Panc1 (cell line): ENCODE measurements at regions not wholly inside any gene's neighbourhood (a gene's known extent, or its start where the extent isn't known, plus 50 kb on each side); places are given as distances from the start of the nearest gene placed in this dataset.

Experiments
- ATAC-seq: fragments of 200-7000 bp; cut with Tn5 transposase; 2 replicates; pipeline ENCODE4 v1.9.1; 2020; ENCODE audit warnings: mild to moderate bottlenecking, moderate library complexity
- BruUV-seq: library from RNA; stranded (reverse); fragments of 400-500 nt; replicated peaks from 2 replicates; lab custom pipeline; 2021; lab: Mats Ljungman, UMichigan
- CTCF ChIA-PET: fragments of 300-600 bp; sonication (Branson Sonifier 250); formaldehyde crosslinking; loops from one replicate; lab custom pipeline; 2022; ENCODE audit warnings: antibody characterized with exemption; lab: Charles Lee
- POLR2A ChIA-PET: fragments of 300-600 bp; sonication (Branson Sonifier 250); formaldehyde crosslinking; loops from one replicate; lab custom pipeline; 2022; ENCODE audit warnings: antibody characterized with exemption; lab: Charles Lee
- DNase-seq: peaks from one replicate; pipeline ENCODE4 v3.0.0-alpha.2; 2010; ENCODE audit warnings: low read depth, low spot score
- H3K27ac ChIP-seq: 2 replicates; pipeline ENCODE4 v1.5.1; 2011; ENCODE audit warnings: mild to moderate bottlenecking, low read length, inconsistent platforms
- H3K27me3 ChIP-seq: fragments of 200-500 bp; sonication (Bioruptor generic); 2 replicates; pipeline ENCODE4 v1.6.0; 2014; ENCODE audit warnings: low read length, inconsistent platforms; ENCODE audit not compliant: control insufficient read depth, insufficient read depth
- H3K36me3 ChIP-seq: fragments of 200-500 bp; sonication (Bioruptor generic); 2 replicates; pipeline ENCODE4 v1.5.1; 2014; ENCODE audit warnings: inconsistent platforms, mild to moderate bottlenecking, low read length, moderate library complexity; ENCODE audit not compliant: control insufficient read depth, insufficient read depth
- H3K4me1 ChIP-seq: 2 replicates; pipeline ENCODE4 v1.5.1; 2011; ENCODE audit warnings: inconsistent platforms, mild to moderate bottlenecking, low read length, moderate library complexity; ENCODE audit not compliant: control insufficient read depth, insufficient read depth
- H3K4me3 ChIP-seq, 2 experiments: 2 replicates each; pipeline ENCODE4 v1.5.1; 2011 to 2012; ENCODE audit warnings: low read depth in 2 of 2, low read length in 2 of 2, mild to moderate bottlenecking in 2 of 2, inconsistent platforms in 1 of 2, moderate library complexity in 1 of 2
- H3K9me3 ChIP-seq: fragments of 200-500 bp; sonication (Bioruptor generic); 2 replicates; pipeline ENCODE4 v1.5.1; 2014; ENCODE audit warnings: low read depth, mild to moderate bottlenecking, inconsistent platforms, low read length, moderate library complexity; ENCODE audit not compliant: control insufficient read depth, insufficient read depth
- POLR2AphosphoS5 ChIP-seq: IDR thresholded peaks from 2 replicates; pipeline ENCODE4 v1.6.1; 2012; ENCODE audit warnings: mild to moderate bottlenecking, low read depth, low read length, moderate library complexity
- SIN3A ChIP-seq: IDR thresholded peaks from 2 replicates; pipeline ENCODE4 v1.6.1; 2012; ENCODE audit warnings: low read depth, mild to moderate bottlenecking, low read length, moderate library complexity, borderline replicate concordance; ENCODE audit not compliant: insufficient read depth
- TCF7L2 ChIP-seq: IDR thresholded peaks from 2 replicates; pipeline ENCODE4 v1.6.1; 2011; ENCODE audit warnings: mild to moderate bottlenecking, low read depth, low read length, inconsistent platforms
- in situ Hi-C: cut with HindIII; loops from 2 replicates; pipeline ENCODE4 v1.10.0; 2016; ENCODE audit warnings: low sequenced_read_pairs, low pct_unique_long_range_greater_than_20kb
- intact Hi-C: fragments of 100-400 bp; cut with micrococcal nuclease; formaldehyde crosslinking; loops from one replicate; pipeline ENCODE4 v1.10.0; 2022; ENCODE audit not compliant: unreplicated experiment
- TF ChIP-seq, protein P1 (sequence below), 2 experiments: IDR thresholded peaks; 2 replicates each; pipeline ENCODE4 v1.6.1; 2011 to 2012; ENCODE audit warnings: low read depth in 2 of 2, control low read depth in 1 of 2, low read length in 1 of 2, mild to moderate bottlenecking in 1 of 2, moderate library complexity in 1 of 2; ENCODE audit not compliant: insufficient read depth in 1 of 2
- TF ChIP-seq, protein P2 (sequence below): fragments of 450-650 bp; IDR thresholded peaks from 2 replicates; pipeline ENCODE4 v1.5.1; 2017; ENCODE audit warnings: mild to moderate bottlenecking

DNA sequence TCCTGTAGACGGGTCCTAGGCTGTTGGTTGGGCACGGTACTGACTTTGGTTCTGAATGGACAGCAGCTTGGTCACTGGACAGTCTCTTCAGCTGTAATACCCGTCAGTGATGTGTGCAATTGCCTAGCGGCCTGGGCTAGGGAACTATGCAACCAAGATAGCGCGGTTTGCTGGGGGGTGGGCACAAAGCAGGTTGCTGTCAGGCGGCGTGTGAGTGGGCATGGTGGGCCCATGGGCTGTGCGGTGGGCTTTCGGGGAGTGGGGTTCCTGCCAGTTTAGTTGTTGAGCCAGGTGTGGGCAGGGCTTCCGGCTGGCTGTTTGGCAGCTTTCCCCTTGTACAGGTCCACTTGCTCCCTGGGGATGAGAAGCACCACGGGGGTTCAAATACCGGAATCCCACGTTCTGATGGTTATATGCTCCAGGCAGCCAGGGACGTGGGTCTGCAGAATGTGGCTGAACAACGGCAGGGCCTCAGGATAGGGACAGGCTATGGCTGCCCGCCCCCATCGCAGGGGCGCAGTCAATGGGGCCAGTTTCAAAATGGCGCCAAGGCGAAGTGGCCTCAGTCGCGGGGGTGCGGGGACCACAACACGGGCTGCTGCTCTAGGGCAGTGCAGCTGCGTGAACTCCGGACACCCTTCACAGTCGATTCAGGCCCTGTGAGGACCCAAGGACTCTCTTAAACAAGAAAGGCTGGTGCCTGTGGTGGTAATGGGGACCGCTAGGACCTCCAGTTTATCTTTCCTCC is 407.5 kb upstream of the FIGN start:
- TF ChIP-seq, protein P1, sequence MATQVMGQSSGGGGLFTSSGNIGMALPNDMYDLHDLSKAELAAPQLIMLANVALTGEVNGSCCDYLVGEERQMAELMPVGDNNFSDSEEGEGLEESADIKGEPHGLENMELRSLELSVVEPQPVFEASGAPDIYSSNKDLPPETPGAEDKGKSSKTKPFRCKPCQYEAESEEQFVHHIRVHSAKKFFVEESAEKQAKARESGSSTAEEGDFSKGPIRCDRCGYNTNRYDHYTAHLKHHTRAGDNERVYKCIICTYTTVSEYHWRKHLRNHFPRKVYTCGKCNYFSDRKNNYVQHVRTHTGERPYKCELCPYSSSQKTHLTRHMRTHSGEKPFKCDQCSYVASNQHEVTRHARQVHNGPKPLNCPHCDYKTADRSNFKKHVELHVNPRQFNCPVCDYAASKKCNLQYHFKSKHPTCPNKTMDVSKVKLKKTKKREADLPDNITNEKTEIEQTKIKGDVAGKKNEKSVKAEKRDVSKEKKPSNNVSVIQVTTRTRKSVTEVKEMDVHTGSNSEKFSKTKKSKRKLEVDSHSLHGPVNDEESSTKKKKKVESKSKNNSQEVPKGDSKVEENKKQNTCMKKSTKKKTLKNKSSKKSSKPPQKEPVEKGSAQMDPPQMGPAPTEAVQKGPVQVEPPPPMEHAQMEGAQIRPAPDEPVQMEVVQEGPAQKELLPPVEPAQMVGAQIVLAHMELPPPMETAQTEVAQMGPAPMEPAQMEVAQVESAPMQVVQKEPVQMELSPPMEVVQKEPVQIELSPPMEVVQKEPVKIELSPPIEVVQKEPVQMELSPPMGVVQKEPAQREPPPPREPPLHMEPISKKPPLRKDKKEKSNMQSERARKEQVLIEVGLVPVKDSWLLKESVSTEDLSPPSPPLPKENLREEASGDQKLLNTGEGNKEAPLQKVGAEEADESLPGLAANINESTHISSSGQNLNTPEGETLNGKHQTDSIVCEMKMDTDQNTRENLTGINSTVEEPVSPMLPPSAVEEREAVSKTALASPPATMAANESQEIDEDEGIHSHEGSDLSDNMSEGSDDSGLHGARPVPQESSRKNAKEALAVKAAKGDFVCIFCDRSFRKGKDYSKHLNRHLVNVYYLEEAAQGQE (IDR thresholded peaks at IDR 0.05; ENCODE audit: insufficient read depth in 1 of 2, low read depth in 2 of 2, low read length in 1 of 2), result no peak
- TF ChIP-seq TCF7L2 (no peak), SIN3A (no peak), POLR2AphosphoS5 (no peak)
- TF ChIP-seq, protein P2, sequence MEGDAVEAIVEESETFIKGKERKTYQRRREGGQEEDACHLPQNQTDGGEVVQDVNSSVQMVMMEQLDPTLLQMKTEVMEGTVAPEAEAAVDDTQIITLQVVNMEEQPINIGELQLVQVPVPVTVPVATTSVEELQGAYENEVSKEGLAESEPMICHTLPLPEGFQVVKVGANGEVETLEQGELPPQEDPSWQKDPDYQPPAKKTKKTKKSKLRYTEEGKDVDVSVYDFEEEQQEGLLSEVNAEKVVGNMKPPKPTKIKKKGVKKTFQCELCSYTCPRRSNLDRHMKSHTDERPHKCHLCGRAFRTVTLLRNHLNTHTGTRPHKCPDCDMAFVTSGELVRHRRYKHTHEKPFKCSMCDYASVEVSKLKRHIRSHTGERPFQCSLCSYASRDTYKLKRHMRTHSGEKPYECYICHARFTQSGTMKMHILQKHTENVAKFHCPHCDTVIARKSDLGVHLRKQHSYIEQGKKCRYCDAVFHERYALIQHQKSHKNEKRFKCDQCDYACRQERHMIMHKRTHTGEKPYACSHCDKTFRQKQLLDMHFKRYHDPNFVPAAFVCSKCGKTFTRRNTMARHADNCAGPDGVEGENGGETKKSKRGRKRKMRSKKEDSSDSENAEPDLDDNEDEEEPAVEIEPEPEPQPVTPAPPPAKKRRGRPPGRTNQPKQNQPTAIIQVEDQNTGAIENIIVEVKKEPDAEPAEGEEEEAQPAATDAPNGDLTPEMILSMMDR, result no peak
- Histone ChIP-seq H3K4me3 (no peak overlapping the region), H3K9me3 (no peaks in the 10 kb centered on the region), H3K27ac (no peak overlapping the region), H3K4me1 (no peaks in the 10 kb centered on the region), H3K36me3 (no peaks in the 10 kb centered on the region), H3K27me3 (no peaks in the 10 kb centered on the region)
- CTCF ChIA-PET, result no interaction called here
- POLR2A ChIA-PET, result no interaction called here
- intact Hi-C loops, result no loop called here
- no TSS peak for BruUV-seq
- in situ Hi-C loops, result no loop called here
- no peak for DNase-seq
- ATAC-seq, result no peak

DNA sequence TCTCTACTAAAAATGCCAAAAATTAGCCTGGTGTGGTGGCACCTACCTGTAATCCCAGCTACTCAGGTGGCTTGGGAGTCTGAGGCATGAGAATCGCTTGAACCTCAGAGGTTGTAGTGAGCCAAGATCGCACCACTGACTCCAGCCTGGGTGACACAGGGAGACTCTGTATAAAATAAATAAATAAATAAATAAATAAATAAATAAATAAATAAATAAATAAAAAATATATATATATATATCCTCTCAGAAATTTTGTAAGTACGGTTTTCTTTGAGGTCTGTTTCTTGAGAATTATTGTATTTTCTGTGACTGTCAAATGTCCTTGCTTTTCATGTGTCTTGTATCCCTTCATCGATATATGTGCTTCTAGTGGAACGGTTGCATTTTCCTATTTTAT is 406.9 kb upstream of the FIGN start:
- ChIA-PET POLR2A (no interaction called here), CTCF (no interaction called here)
- Histone ChIP-seq H3K4me3 (no peak overlapping the region), H3K9me3 (no peaks in the 10 kb centered on the region), H3K4me1 (no peaks in the 10 kb centered on the region), H3K27ac (no peak overlapping the region), H3K36me3 (no peaks in the 10 kb centered on the region), H3K27me3 (no peaks in the 10 kb centered on the region)
- in situ Hi-C loops (no loop called here), intact Hi-C loops (no loop called here)
- ATAC-seq (no peak), DNase-seq (no peak)
- no TSS peak for BruUV-seq
- TF ChIP-seq, protein P1 (IDR thresholded peaks at IDR 0.05; ENCODE audit: insufficient read depth in 1 of 2, low read depth in 2 of 2, low read length in 1 of 2), result no peak
- TF ChIP-seq, protein P2, result no peak
